ENCODE measurements at regions not wholly inside any gene's neighbourhood (a gene's known extent, or its start where the extent isn't known, plus 50 kb on each side); places are given as distances from the start of the nearest gene placed in this dataset.

- Histone ChIP-seq H3K23me2 (ENCODE audit: insufficient read length, low read depth, low read length, poor library complexity, severe bottlenecking) (no peaks in the 10 kb centered on the region), H4K20me1 (ENCODE audit: control insufficient read depth, insufficient read depth, insufficient read length) (no peaks in the 10 kb centered on the region), H2AK5ac (ENCODE audit: insufficient read length, low read length) (no peak overlapping the region), H3K23ac (ENCODE audit: insufficient read length, low read depth, low read length) (no peak overlapping the region), H2BK5ac (ENCODE audit: insufficient read length, low read length) (no peak overlapping the region), H3T11ph (ENCODE audit: low read length) (no peak overlapping the region), H3K4me1 (ENCODE audit: insufficient read depth, low read length) (no peaks in the 10 kb centered on the region), H3K18ac (ENCODE audit: insufficient read length, low read depth, low read length) (no peak overlapping the region), H3K27ac (ENCODE audit: insufficient read length, low read depth, low read length) (no peak overlapping the region), H3K14ac (ENCODE audit: insufficient read depth, low read length) (no peak overlapping the region), H3K79me2 (ENCODE audit: insufficient read depth, low read length) (no peaks in the 10 kb centered on the region), H3K56ac (ENCODE audit: insufficient read length, low read depth, low read length) (no peak overlapping the region), H3K79me1 (ENCODE audit: insufficient read depth, low read depth, low read length, poor library complexity, severe bottlenecking) (no peaks in the 10 kb centered on the region), H2BK20ac (ENCODE audit: low read depth, low read length, poor library complexity, severe bottlenecking) (no peak overlapping the region), H3K9ac (ENCODE audit: extremely low read depth, insufficient read length, low read length) (no peak overlapping the region), H2BK15ac (ENCODE audit: low read depth, low read length) (no peak overlapping the region), H4K8ac (replicated peaks; ENCODE audit: insufficient read length, low read depth, low read length) (peak overlapping the region; percentile 50), H4K5ac (ENCODE audit: insufficient read length, low read depth, low read length) (no peak overlapping the region), H2BK12ac (ENCODE audit: insufficient read length, low read depth, low read length) (no peak overlapping the region), H3K9me3 (ENCODE audit: control insufficient read depth, low read depth, low read length) (no peaks in the 10 kb centered on the region), H3K27me3 (ENCODE audit: insufficient read depth, low read length) (no peaks in the 10 kb centered on the region), H2BK120ac (ENCODE audit: low read depth, low read length, poor library complexity, severe bottlenecking) (no peak overlapping the region), H4K91ac (ENCODE audit: insufficient read length, low read depth, low read length) (no peak overlapping the region), H3K4ac (ENCODE audit: low read depth, low read length) (no peak overlapping the region), H2AFZ (ENCODE audit: low read length) (no peak overlapping the region), H3K4me2 (ENCODE audit: insufficient read depth, insufficient read length, low read length) (no peak overlapping the region)
- H3K36me3 Mint-ChIP-seq (ENCODE audit: insufficient read depth in 1 of 3, low read depth in 3 of 3) = no peaks in the 10 kb centered on the region; a peak in 1 of 7 replicates
- no peak for DNase-seq
- H3K27ac Mint-ChIP-seq = no peak overlapping the region
- TF ChIP-seq, protein P1, sequence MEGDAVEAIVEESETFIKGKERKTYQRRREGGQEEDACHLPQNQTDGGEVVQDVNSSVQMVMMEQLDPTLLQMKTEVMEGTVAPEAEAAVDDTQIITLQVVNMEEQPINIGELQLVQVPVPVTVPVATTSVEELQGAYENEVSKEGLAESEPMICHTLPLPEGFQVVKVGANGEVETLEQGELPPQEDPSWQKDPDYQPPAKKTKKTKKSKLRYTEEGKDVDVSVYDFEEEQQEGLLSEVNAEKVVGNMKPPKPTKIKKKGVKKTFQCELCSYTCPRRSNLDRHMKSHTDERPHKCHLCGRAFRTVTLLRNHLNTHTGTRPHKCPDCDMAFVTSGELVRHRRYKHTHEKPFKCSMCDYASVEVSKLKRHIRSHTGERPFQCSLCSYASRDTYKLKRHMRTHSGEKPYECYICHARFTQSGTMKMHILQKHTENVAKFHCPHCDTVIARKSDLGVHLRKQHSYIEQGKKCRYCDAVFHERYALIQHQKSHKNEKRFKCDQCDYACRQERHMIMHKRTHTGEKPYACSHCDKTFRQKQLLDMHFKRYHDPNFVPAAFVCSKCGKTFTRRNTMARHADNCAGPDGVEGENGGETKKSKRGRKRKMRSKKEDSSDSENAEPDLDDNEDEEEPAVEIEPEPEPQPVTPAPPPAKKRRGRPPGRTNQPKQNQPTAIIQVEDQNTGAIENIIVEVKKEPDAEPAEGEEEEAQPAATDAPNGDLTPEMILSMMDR (conservative IDR thresholded peaks at IDR 0.05) = no peak
- no CpG with 5 or more reads among the region's 6 CpGs for WGBS (ENCODE audit: extremely low coverage, insufficient read length, low lambda C conversion rate)
- H3K4me1 Mint-ChIP-seq = peaks cover 0 to 3% of the 10 kb centered on the region in 2 experiments; a peak in 1 of 4 replicates
- H3K4me3 Mint-ChIP-seq = no peak overlapping the region
- no peaks in the 10 kb centered on the region; a peak in 2 of 5 replicates for H3K9me3 Mint-ChIP-seq
- no peaks in the 10 kb centered on the region for H3K27me3 Mint-ChIP-seq (ENCODE audit: low read depth)
These were observed 269.5 kb upstream of the DCBLD2 start for GRCh38 chr3:99170867-99171517.
